Mucosa of gallbladder (tissue), 1 donor: ENCODE measurements at regions not wholly inside any gene's neighbourhood (a gene's known extent, or its start where the extent isn't known, plus 50 kb on each side); places are given as distances from the start of the nearest gene placed in this dataset.
A peak's percentile ranks its signal among the peaks of the same experiment; 100 is the strongest.

Source experiments
- DNase-seq: peaks from one replicate; pipeline ENCODE4 v3.0.0-alpha.2; 2020; ENCODE audit warnings: low spot score
- donor health status: DM: no; HTN: no; CAD: no.

- no peak for DNase-seq
Measured at GRCh38 chr22:19621373-19622060, 92.8 kb upstream of the SEPTIN5 start.

DNA sequence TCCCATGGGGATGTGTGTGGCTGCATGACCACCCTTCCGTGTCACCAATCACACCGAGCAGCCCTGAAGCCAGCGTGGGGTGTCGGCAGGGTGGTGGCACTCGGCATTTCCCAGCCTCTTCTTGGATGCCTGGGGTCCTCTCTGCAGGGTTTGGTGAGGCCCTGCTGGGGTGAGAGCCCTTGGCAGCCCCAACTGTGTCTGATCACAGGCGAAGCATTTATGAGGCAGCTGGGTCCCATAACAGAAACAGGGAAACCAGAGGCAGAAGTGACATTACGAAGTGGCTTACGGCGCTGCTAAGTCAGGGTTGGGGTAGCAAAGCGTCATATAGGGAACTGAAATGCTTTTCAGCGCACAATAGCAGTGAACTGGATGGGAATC is 92.3 kb upstream of the SEPTIN5 start:
- no peak for DNase-seq

- DNase-seq, result no peak
Measured at GRCh38 chr22:19625331-19626041, 88.8 kb upstream of the SEPTIN5 start.

GRCh38 chr22:19626042-19626587 is 88.2 kb upstream of the SEPTIN5 start:
- no peak for DNase-seq

DNA sequence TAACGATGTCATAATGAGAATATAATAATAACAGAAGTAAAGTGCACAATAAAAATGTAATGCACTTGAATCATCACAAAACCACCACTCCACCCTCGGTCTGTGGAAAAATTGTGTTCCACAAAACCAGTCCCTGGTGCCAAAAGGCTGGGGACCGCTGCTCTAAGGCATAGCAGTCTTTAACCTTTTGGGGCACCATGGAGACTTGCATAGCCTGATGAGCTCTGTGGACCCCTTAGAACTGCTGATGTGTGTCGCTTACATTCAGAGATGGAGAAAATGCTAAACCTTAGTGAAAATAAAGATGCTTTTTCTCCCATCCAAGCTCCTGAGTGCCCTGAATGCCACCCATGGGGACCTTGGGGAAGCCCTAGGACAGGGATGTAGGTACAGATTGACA is 87.6 kb upstream of the SEPTIN5 start:
- DNase-seq, result no peak

- no peak for DNase-seq
Measured at GRCh38 chr22:19628038-19628776, 86.1 kb upstream of the SEPTIN5 start.

GRCh38 chr22:19629331-19629719 is 85.0 kb upstream of the SEPTIN5 start:
- DNase-seq, result no peak

DNA sequence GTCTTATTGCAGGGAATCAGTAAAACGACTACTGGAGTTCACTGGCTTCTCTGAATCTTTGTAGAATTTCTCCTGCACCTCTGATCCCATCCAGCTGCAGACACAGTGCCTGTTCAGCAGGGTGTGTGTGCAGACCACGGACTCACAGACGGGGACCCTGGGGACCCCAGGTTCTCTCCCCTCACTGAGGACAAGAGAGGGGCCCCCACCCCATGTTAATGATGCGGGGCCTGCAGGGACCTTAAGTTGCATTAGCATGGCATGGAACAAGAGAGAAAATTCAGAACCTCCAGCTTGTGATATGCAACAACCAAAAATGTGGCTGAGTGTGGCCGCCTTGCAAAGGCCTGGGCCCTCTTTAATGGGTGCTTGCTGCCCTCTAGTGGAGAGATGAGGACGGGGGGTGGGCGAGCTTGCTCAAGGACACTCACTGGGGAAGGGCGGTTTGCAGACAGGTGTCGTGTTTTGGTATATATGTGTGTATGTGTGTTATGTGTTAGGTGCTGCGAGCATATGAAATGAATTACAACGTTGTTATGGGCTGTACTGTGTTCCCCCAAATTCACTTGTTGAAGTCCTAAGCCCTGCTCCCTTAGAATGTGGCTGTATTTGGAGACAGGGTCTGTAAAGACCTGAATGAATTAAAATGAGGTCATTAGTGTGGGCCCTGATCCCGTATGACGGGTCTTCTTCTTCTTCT is 84.4 kb upstream of the SEPTIN5 start:
- DNase-seq, result peak; percentile 72

DNA sequence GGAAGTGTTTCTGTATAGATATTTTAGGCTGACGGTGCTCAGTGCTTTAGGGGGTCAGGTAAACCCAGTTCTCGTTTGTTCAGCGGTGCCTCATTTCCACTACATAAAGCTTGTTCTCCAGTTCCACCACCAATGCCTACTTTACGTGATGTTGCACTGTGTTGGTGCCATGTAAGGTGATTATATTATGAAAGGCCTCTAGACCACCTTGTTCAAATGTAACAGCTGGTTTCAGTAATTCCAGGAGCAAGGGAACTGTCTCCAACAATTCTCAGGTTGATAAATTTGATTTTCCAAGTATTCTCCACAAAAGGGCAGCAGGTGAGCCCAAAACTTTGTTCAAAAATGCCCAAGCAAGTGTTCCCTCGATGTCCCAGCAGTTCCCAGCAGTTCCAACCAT is 83.7 kb upstream of the SEPTIN5 start:
- DNase-seq, result no peak

- DNase-seq, result no peak
Measured at GRCh38 chr22:19631899-19632667, 82.2 kb upstream of the SEPTIN5 start.

- no peak for DNase-seq
Measured at GRCh38 chr22:19632668-19633148, 81.6 kb upstream of the SEPTIN5 start.

DNA sequence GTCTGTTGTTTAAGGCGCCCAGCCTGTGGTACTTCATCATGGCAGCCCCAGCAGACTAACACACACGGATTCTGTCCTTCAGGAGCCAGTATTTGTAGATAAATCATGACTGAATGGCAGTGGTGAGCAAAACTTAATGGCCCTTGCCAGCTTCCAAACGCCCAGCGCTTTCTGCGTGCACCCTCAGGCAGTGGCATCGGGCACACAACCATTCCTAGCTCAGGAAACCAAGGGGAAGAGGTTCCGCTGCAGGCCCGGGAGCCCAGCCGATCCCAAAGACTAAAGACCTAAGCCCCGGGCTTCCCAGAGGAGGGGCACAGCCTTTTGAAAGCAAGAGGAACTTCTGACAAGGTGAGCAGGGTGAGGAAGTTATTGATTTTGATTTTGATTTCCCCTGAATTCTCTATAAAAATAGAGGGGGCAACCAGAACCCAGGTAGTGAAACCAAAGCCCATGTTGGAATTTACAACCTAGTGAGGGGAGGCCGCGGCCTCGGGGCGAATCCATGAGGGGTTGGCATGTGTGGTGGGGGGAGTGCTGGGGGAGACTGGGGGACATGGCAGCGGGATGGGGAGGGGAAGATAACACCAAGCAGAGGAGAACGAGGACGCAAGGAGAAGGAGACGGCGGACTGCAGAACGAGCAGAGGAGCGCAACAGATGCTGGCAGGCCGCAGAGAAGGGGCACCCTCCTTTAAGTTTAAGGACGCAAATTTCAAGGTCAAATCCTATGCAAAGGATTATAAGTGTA is 79.9 kb upstream of the SEPTIN5 start:
- DNase-seq, result no peak

GRCh38 chr22:19635644-19636043 is 78.7 kb upstream of the SEPTIN5 start:
- no peak for DNase-seq

- DNase-seq, result no peak
Measured at GRCh38 chr22:19636696-19637407, 77.5 kb upstream of the SEPTIN5 start.

DNA sequence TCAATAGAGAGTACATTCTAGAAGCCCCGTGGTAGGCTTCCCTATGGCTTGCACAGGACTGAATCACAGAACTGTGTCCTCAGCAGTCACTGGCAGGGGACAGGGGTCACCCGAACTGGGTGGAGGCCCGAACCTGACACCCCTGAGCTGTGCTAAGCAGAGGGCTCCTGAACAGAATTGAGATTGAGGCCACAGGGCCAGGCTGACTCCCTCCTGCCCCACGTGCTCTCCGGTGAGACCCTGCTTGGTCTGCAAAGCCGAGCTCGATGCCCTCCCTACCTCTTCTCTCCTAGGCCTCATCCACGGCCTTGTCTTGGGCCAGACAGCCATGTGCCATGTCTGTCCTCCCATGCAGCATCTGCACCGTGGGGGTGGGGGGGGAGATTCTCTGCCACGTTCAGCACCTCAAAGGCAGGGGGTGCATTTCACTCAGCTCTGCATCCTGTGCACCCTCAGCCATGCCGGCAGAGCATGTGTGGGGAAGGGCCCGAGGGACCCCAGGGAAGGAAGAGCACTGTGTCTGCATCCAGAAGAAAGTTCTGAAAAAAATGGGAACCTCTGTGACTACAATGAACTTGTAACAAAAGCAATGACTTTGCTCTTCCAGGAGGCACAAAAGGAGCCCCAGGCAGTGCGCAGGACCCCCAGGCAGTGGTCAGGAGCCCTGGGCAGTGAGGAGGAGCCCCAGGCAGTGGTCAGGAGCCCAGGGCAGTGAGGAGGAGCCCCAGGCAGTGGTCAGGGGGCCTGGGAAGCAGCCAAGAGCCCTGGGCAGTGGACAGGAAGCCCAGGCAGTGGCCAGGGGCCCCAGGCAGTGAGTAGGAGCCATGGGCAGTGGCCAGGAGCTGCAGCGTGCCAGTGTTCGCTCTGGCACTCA is 76.7 kb upstream of the SEPTIN5 start:
- DNase-seq, result no peak

GRCh38 chr22:19638282-19639015 is 75.9 kb upstream of the SEPTIN5 start:
- DNase-seq, result no peak

- no peak for DNase-seq
Measured at GRCh38 chr22:19639610-19640135, 74.6 kb upstream of the SEPTIN5 start.

DNA sequence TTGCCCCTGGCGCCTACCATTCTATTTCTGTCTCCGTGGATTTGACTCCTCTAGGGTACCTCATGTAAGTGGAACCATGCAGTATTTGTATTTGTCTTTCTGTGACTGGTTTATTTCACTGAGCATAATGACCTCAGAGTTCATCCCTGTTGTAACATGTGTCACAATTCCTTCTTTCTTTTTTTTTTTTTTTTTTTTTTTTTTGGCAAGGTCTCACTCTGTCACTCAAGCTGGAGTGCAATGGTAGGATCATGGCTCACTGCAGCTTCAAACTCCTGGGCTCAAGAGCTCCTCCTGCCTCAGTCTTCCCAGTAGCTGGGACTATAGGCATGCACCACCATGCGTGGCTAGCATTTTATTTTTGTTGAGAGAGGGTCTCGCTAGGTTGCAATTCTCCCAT is 74.0 kb upstream of the SEPTIN5 start:
- DNase-seq, result no peak
